ENCODE measurements at regions not wholly inside any gene's neighbourhood (a gene's known extent, or its start where the extent isn't known, plus 50 kb on each side); places are given as distances from the start of the nearest gene placed in this dataset.

- DNase-seq (ENCODE audit: low read depth), result no peak
- no peak overlapping the region for H3K4me3 ChIP-seq (ENCODE audit: low read depth, low read length)
- no peak for TF ChIP-seq CTCF (IDR thresholded peaks at IDR 0.05; ENCODE audit: insufficient read depth, low read length, poor library complexity, severe bottlenecking)
- no peaks in the 10 kb centered on the region for H3K27me3 ChIP-seq (ENCODE audit: control insufficient read depth, insufficient read depth, low read length)
- H3K36me3 ChIP-seq (ENCODE audit: control insufficient read depth, insufficient read depth, low read length), result no peaks in the 10 kb centered on the region
These were observed 50.9 kb upstream of the GSE1 start for GRCh38 chr16:85562093-85562786.

GRCh38 chr16:85563034-85563433, 50.1 kb upstream of the GSE1 start:
- no peak for TF ChIP-seq CTCF (IDR thresholded peaks at IDR 0.05; ENCODE audit: insufficient read depth, low read length, poor library complexity, severe bottlenecking)

More at GRCh38 chr16:85563034-85563433, 50.1 kb upstream of the GSE1 start:
- no peak for DNase-seq (ENCODE audit: low read depth)
- no peak overlapping the region for H3K4me3 ChIP-seq (ENCODE audit: low read depth, low read length)
- H3K27me3 ChIP-seq (ENCODE audit: control insufficient read depth, insufficient read depth, low read length), result no peaks in the 10 kb centered on the region
- no peaks in the 10 kb centered on the region for H3K36me3 ChIP-seq (ENCODE audit: control insufficient read depth, insufficient read depth, low read length)

All from kidney epithelial cell (primary cell).